Colonic mucosa (tissue), 4 donors: ENCODE measurements at regions not wholly inside any gene's neighbourhood (a gene's known extent, or its start where the extent isn't known, plus 50 kb on each side); places are given as distances from the start of the nearest gene placed in this dataset.

Source experiments
- DNase-seq: peaks from one replicate; pipeline ENCODE4 v3.0.0-alpha.2; 2020
- H3K27ac ChIP-seq: fragments of 200-600 bp; one replicate; pipeline ENCODE4 v1.8.0; 2021
- H3K27me3 ChIP-seq: fragments of 200-600 bp; one replicate; pipeline ENCODE4 v1.8.0; 2021
- H3K36me3 ChIP-seq: fragments of 200-600 bp; one replicate; pipeline ENCODE4 v1.8.0; 2021
- H3K4me1 ChIP-seq: fragments of 200-600 bp; one replicate; pipeline ENCODE4 v1.8.0; 2021; ENCODE audit warnings: mild to moderate bottlenecking
- H3K4me3 ChIP-seq: fragments of 200-600 bp; one replicate; pipeline ENCODE4 v1.8.0; 2021
- H3K9ac ChIP-seq, 2 donors: one replicate each; pipeline ENCODE4 v1.7.0; 2013; ENCODE audit warnings: control low read depth in 2 of 2, low read depth in 2 of 2, low read length in 2 of 2
- H3K9me3 ChIP-seq: fragments of 200-600 bp; one replicate; pipeline ENCODE4 v1.8.0; 2021
- CTCF ChIP-seq: fragments of 200-600 bp; IDR thresholded peaks from one replicate; pipeline ENCODE4 v1.8.0; 2022; ENCODE audit warnings: antibody characterized with exemption, mild to moderate bottlenecking
- intact Hi-C: fragments of 100-400 bp; cut with DNase I; formaldehyde crosslinking; loops from one replicate; pipeline ENCODE4 v1.14.1; 2022
- donor health status: healthy.
- donor health status: DM: no; HTN: no; CAD: no.
- donor health status: DM: no; HTN: no; CAD: no.

- no peak for TF ChIP-seq CTCF
- Histone ChIP-seq H3K27ac (no peak overlapping the region), H3K9ac (no peak overlapping the region), H3K4me3 (no peak overlapping the region), H3K9me3 (no peaks in the 10 kb centered on the region), H3K4me1 (no peaks in the 10 kb centered on the region), H3K36me3 (no peaks in the 10 kb centered on the region), H3K27me3 (no peaks in the 10 kb centered on the region)
- intact Hi-C loops: no loop called here
- DNase-seq: no peak
Observed at GRCh38 chr5:105508519-105508918, 1945.9 kb upstream of the NUDT12 start.

- Histone ChIP-seq H3K4me3 (no peak overlapping the region), H3K36me3 (no peaks in the 10 kb centered on the region), H3K9me3 (no peaks in the 10 kb centered on the region), H3K4me1 (no peaks in the 10 kb centered on the region), H3K27me3 (no peaks in the 10 kb centered on the region), H3K27ac (no peak overlapping the region), H3K9ac (no peak overlapping the region)
- no peak for DNase-seq
- TF ChIP-seq CTCF: no peak
- intact Hi-C loops: no loop called here
Observed at GRCh38 chr5:105506692-105507277, 1944.2 kb upstream of the NUDT12 start.

GRCh38 chr5:105503950-105504349, 1941.4 kb upstream of the NUDT12 start:
- Histone ChIP-seq H3K9ac (no peak overlapping the region), H3K4me1 (no peaks in the 10 kb centered on the region), H3K36me3 (no peaks in the 10 kb centered on the region), H3K27me3 (no peaks in the 10 kb centered on the region), H3K9me3 (no peaks in the 10 kb centered on the region), H3K27ac (no peak overlapping the region), H3K4me3 (no peak overlapping the region)
- no peak for DNase-seq
- TF ChIP-seq CTCF: no peak
- intact Hi-C loops: no loop called here

- Histone ChIP-seq H3K36me3 (no peaks in the 10 kb centered on the region), H3K9me3 (no peaks in the 10 kb centered on the region), H3K4me1 (no peaks in the 10 kb centered on the region), H3K9ac (no peak overlapping the region), H3K27ac (no peak overlapping the region), H3K4me3 (no peak overlapping the region), H3K27me3 (no peaks in the 10 kb centered on the region)
- intact Hi-C loops: no loop called here
- no peak for DNase-seq
- TF ChIP-seq CTCF: no peak
Observed at GRCh38 chr5:105501315-105501714, 1938.7 kb upstream of the NUDT12 start.

GRCh38 chr5:105475401-105475800, 1912.8 kb upstream of the NUDT12 start:
- intact Hi-C loops: no loop called here
- no peaks in the 10 kb centered on the region for H3K4me1 ChIP-seq
- H3K9ac ChIP-seq: no peak overlapping the region
- no peaks in the 10 kb centered on the region for H3K9me3 ChIP-seq
- H3K4me3 ChIP-seq: no peak overlapping the region
- H3K27ac ChIP-seq: no peak overlapping the region
- TF ChIP-seq CTCF: no peak
- H3K27me3 ChIP-seq: no peaks in the 10 kb centered on the region
- H3K36me3 ChIP-seq: no peaks in the 10 kb centered on the region
- no peak for DNase-seq
